Spinal cord (tissue), 9 donors: ENCODE measurements at regions not wholly inside any gene's neighbourhood (a gene's known extent, or its start where the extent isn't known, plus 50 kb on each side); places are given as distances from the start of the nearest gene placed in this dataset.

Experiments
- DNase-seq, 6 donors: peaks; one replicate each; pipeline versions ENCODE4 v3.0.0 to v3.0.0-alpha.2; 2013 to 2015; ENCODE audit warnings: low spot score in 6 of 6, low read depth in 4 of 6
- H3K27ac ChIP-seq: one replicate; pipeline ENCODE4 v1.5.1; 2013; ENCODE audit warnings: low read depth, low read length, control low read depth
- H3K27me3 ChIP-seq: one replicate; pipeline ENCODE4 v1.6.1; 2013; ENCODE audit warnings: low read length; ENCODE audit not compliant: control insufficient read depth, insufficient read depth
- H3K36me3 ChIP-seq: one replicate; pipeline ENCODE4 v1.6.1; 2013; ENCODE audit warnings: low read length; ENCODE audit not compliant: control insufficient read depth, insufficient read depth
- H3K4me1 ChIP-seq: one replicate; pipeline ENCODE4 v1.6.1; 2013; ENCODE audit warnings: low read length; ENCODE audit not compliant: control insufficient read depth, insufficient read depth
- H3K4me3 ChIP-seq: one replicate; pipeline ENCODE4 v1.5.1; 2013; ENCODE audit warnings: low read depth, low read length, control low read depth
- H3K9me3 ChIP-seq: one replicate; pipeline ENCODE4 v1.6.1; 2013; ENCODE audit warnings: low read length; ENCODE audit not compliant: control insufficient read depth, insufficient read depth
- WGBS: methylation state at CpG from one replicate; pipeline ENCODE4 v1.1.5; 2013; ENCODE audit warnings: missing lambda C conversion rate; ENCODE audit not compliant: insufficient coverage; 5-methylcytosine and 5-hydroxymethylcytosine counted together
- donor health status: healthy.

GRCh38 chr18:72427721-72428120 is 116.4 kb downstream of the CBLN2 start:
- H3K36me3 ChIP-seq = no peaks in the 10 kb centered on the region
- no peaks in the 10 kb centered on the region for H3K27me3 ChIP-seq
- H3K4me3 ChIP-seq = no peak overlapping the region
- no peaks in the 10 kb centered on the region for H3K4me1 ChIP-seq
- H3K27ac ChIP-seq = no peak overlapping the region
- WGBS = 57% methylated on average over 1 of the region's 2 CpGs
- DNase-seq = no peak
- no peaks in the 10 kb centered on the region for H3K9me3 ChIP-seq

- no peaks in the 10 kb centered on the region for H3K9me3 ChIP-seq
- H3K4me1 ChIP-seq = no peaks in the 10 kb centered on the region
- H3K27me3 ChIP-seq = no peaks in the 10 kb centered on the region
- no peak overlapping the region for H3K27ac ChIP-seq
- no peaks in the 10 kb centered on the region for H3K36me3 ChIP-seq
- H3K4me3 ChIP-seq = no peak overlapping the region
- no peak for DNase-seq
- no CpG with 5 or more reads among the region's 4 CpGs for WGBS
Measured at GRCh38 chr18:72419914-72420313, 124.2 kb downstream of the CBLN2 start.

- Histone ChIP-seq H3K4me1 (no peaks in the 10 kb centered on the region), H3K4me3 (no peak overlapping the region), H3K27me3 (no peaks in the 10 kb centered on the region), H3K9me3 (peaks cover 2% of the 10 kb centered on the region), H3K36me3 (no peaks in the 10 kb centered on the region), H3K27ac (no peak overlapping the region)
- no CpG with 5 or more reads among the region's 5 CpGs for WGBS
- DNase-seq = peak in 1 of 6 donors; percentile 11
Measured at GRCh38 chr18:72412927-72413326, 131.2 kb downstream of the CBLN2 start.

GRCh38 chr18:72411261-72411660 is 132.9 kb downstream of the CBLN2 start:
- Histone ChIP-seq H3K27me3 (no peaks in the 10 kb centered on the region), H3K4me1 (no peaks in the 10 kb centered on the region)
- DNase-seq = peak in 3 of 6 donors; percentile 24 to 96 (median 43)

GRCh38 chr18:72410399-72410798 is 133.7 kb downstream of the CBLN2 start:
- Histone ChIP-seq H3K27me3 (no peaks in the 10 kb centered on the region), H3K36me3 (no peaks in the 10 kb centered on the region)
- WGBS = 67% methylated on average over 1 of the region's 1 CpG

More at GRCh38 chr18:72411261-72411660, 132.9 kb downstream of the CBLN2 start:
- H3K36me3 ChIP-seq = no peaks in the 10 kb centered on the region
- no peak overlapping the region for H3K27ac ChIP-seq
- peaks cover 2% of the 10 kb centered on the region for H3K9me3 ChIP-seq
- no CpG with 5 or more reads among the region's 5 CpGs for WGBS
- no peak overlapping the region for H3K4me3 ChIP-seq

GRCh38 chr18:72409903-72410302 is 134.2 kb downstream of the CBLN2 start:
- no peaks in the 10 kb centered on the region for H3K4me1 ChIP-seq
- H3K36me3 ChIP-seq = no peaks in the 10 kb centered on the region
- peaks cover 2% of the 10 kb centered on the region for H3K9me3 ChIP-seq
- H3K27me3 ChIP-seq = no peaks in the 10 kb centered on the region
- no peak overlapping the region for H3K4me3 ChIP-seq
- DNase-seq = peak in 1 of 6 donors; percentile 65
- H3K27ac ChIP-seq = no peak overlapping the region
- whole genome bisulfite sequencing = no CpG with 5 or more reads among the region's 1 CpG

More at GRCh38 chr18:72410399-72410798, 133.7 kb downstream of the CBLN2 start:
- H3K4me3 ChIP-seq = no peak overlapping the region
- no peak overlapping the region for H3K27ac ChIP-seq
- H3K9me3 ChIP-seq = peaks cover 2% of the 10 kb centered on the region
- no peaks in the 10 kb centered on the region for H3K4me1 ChIP-seq
- DNase-seq = no peak

- Histone ChIP-seq H3K4me3 (no peak overlapping the region), H3K27me3 (no peaks in the 10 kb centered on the region), H3K4me1 (no peaks in the 10 kb centered on the region), H3K27ac (no peak overlapping the region), H3K9me3 (peaks cover 2% of the 10 kb centered on the region), H3K36me3 (no peaks in the 10 kb centered on the region)
- no peak for DNase-seq
- WGBS = 92% methylated on average over 2 of the region's 2 CpGs
Measured at GRCh38 chr18:72407048-72407447, 137.1 kb downstream of the CBLN2 start.

- Histone ChIP-seq H3K4me3 (no peak overlapping the region), H3K27ac (no peak overlapping the region), H3K4me1 (no peaks in the 10 kb centered on the region), H3K36me3 (no peaks in the 10 kb centered on the region), H3K9me3 (no peaks in the 10 kb centered on the region), H3K27me3 (no peaks in the 10 kb centered on the region)
- DNase-seq = peak in 1 of 6 donors; percentile 23
- no CpG with 5 or more reads among the region's 1 CpG for WGBS
Measured at GRCh38 chr18:72391951-72392350, 152.2 kb downstream of the CBLN2 start.

- Histone ChIP-seq H3K27ac (no peak overlapping the region), H3K4me3 (no peak overlapping the region), H3K4me1 (no peaks in the 10 kb centered on the region), H3K27me3 (no peaks in the 10 kb centered on the region), H3K9me3 (no peaks in the 10 kb centered on the region), H3K36me3 (no peaks in the 10 kb centered on the region)
- no CpG with 5 or more reads among the region's 4 CpGs for WGBS
- peak in 1 of 6 donors; percentile 25 for DNase-seq
Measured at GRCh38 chr18:72391427-72391826, 152.7 kb downstream of the CBLN2 start.

GRCh38 chr18:72378016-72378415 is 166.1 kb downstream of the CBLN2 start:
- no peaks in the 10 kb centered on the region for H3K4me1 ChIP-seq
- H3K4me3 ChIP-seq = no peak overlapping the region
- no peaks in the 10 kb centered on the region for H3K27me3 ChIP-seq
- H3K36me3 ChIP-seq = no peaks in the 10 kb centered on the region
- WGBS = no CpG with 5 or more reads among the region's 4 CpGs
- no peak overlapping the region for H3K27ac ChIP-seq
- DNase-seq = no peak
- H3K9me3 ChIP-seq = no peaks in the 10 kb centered on the region
